ENCODE measurements at regions not wholly inside any gene's neighbourhood (a gene's known extent, or its start where the extent isn't known, plus 50 kb on each side); places are given as distances from the start of the nearest gene placed in this dataset.

GRCh38 chr6:159462431-159462830 lies 230.6 kb downstream of the SOD2 start:
- TF ChIP-seq CTCF (IDR thresholded peaks at IDR 0.05) (no peak), POLR2A (IDR thresholded peaks at IDR 0.05) (no peak)

All from upper lobe of left lung (tissue), 4 donors.